H1 (cell line): ENCODE measurements at regions not wholly inside any gene's neighbourhood (a gene's known extent, or its start where the extent isn't known, plus 50 kb on each side); places are given as distances from the start of the nearest gene placed in this dataset.

Source experiments
- CTCF ChIA-PET: fragments of 300-600 bp; sonication (Branson Sonifier 250); formaldehyde crosslinking; loops from one replicate; lab custom pipeline; 2021; ENCODE audit not compliant: partially characterized antibody; lab: Charles Lee
- POLR2A ChIA-PET: fragments of 300-600 bp; sonication (Branson Sonifier 250); formaldehyde crosslinking; loops from one replicate; lab custom pipeline; 2021; ENCODE audit warnings: inconsistent platforms; ENCODE audit not compliant: partially characterized antibody; lab: Charles Lee
- DNase-seq, 2 experiments: peaks; one replicate each; pipeline versions ENCODE4 v3.0.0 to v3.0.0-alpha.2; 2010 to 2022; ENCODE audit warnings: low spot score in 2 of 2, low read depth in 1 of 2, mixed read lengths in 1 of 2
- FAIRE-seq: peaks from 2 replicates; lab custom pipeline; 2011; peaks lifted over from hg19 to GRCh38; lab: Jason Lieb, UNC
- H2AFZ ChIP-seq: 2 replicates; pipeline ENCODE4 v1.8.1; 2012; ENCODE audit warnings: low read length, inconsistent platforms
- H2AK5ac ChIP-seq: 2 replicates; pipeline ENCODE4 v1.6.1; 2013; ENCODE audit warnings: low read depth, low read length
- H2BK120ac ChIP-seq: replicated peaks from 2 replicates; pipeline ENCODE3; 2013; ENCODE audit warnings: low read depth, low read length, inconsistent platforms
- H2BK12ac ChIP-seq: 2 replicates; pipeline ENCODE4 v1.6.1; 2013; ENCODE audit warnings: low read depth, low read length
- H2BK15ac ChIP-seq: 2 replicates; pipeline ENCODE4 v1.6.1; 2013; ENCODE audit warnings: low read length
- H2BK20ac ChIP-seq: 2 replicates; pipeline ENCODE4 v1.6.1; 2013; ENCODE audit warnings: low read length
- H2BK5ac ChIP-seq: 2 replicates; pipeline ENCODE4 v1.6.1; 2013; ENCODE audit warnings: low read depth, low read length
- H3K14ac ChIP-seq: 2 replicates; pipeline ENCODE4 v1.6.1; 2013; ENCODE audit warnings: inconsistent platforms; ENCODE audit not compliant: insufficient read length
- H3K18ac ChIP-seq: 2 replicates; pipeline ENCODE4 v1.6.1; 2013; ENCODE audit warnings: low read length; ENCODE audit errors: extremely low read depth
- H3K23ac ChIP-seq: 2 replicates; pipeline ENCODE4 v1.6.1; 2013; ENCODE audit warnings: inconsistent platforms; ENCODE audit not compliant: insufficient read length
- H3K23me2 ChIP-seq: 2 replicates; pipeline ENCODE4 v1.6.1; 2013; ENCODE audit warnings: low read depth, low read length
- H3K27ac ChIP-seq: 2 replicates; pipeline ENCODE4 v1.6.1; 2011; ENCODE audit warnings: low read depth, low read length, inconsistent platforms
- H3K27me3 ChIP-seq, 4 experiments: replicated peaks in 1 of 4; 1 replicate in 1 of 4; 2 replicates in 3 of 4; pipeline versions ENCODE4 v1.6.1 to v1.8.1; 2011 to 2013; ENCODE audit warnings: low read length in 3 of 4, mild to moderate bottlenecking in 3 of 4, inconsistent platforms in 2 of 4, mixed read lengths in 2 of 4, moderate library complexity in 1 of 4; ENCODE audit not compliant: control insufficient read depth in 3 of 4, insufficient read depth in 3 of 4; ENCODE audit errors: extremely low read depth in 1 of 4
- H3K36me3 ChIP-seq, 4 experiments: 2 replicates each; pipeline versions ENCODE4 v1.6.1 to v1.8.1; 2011 to 2013; ENCODE audit warnings: mild to moderate bottlenecking in 4 of 4, low read length in 3 of 4, moderate library complexity in 2 of 4, control low read depth in 1 of 4, inconsistent platforms in 1 of 4; ENCODE audit not compliant: insufficient read depth in 4 of 4, control insufficient read depth in 2 of 4
- H3K4ac ChIP-seq: replicated peaks from 2 replicates; pipeline ENCODE3; 2013; ENCODE audit warnings: low read length, low read depth, mixed read lengths, inconsistent platforms; ENCODE audit not compliant: insufficient read length
- H3K4me1 ChIP-seq, 4 experiments: replicated peaks in 1 of 4; 1 replicate in 1 of 4; 2 replicates in 3 of 4; pipeline versions ENCODE4 v1.6.1 to v1.8.1; 2011 to 2013; ENCODE audit warnings: low read length in 3 of 4, inconsistent platforms in 2 of 4, mixed read lengths in 1 of 4; ENCODE audit not compliant: insufficient read depth in 4 of 4, control insufficient read depth in 3 of 4
- H3K4me2 ChIP-seq, 2 experiments: 2 replicates each; pipeline versions ENCODE4 v1.6.1 to v1.8.1; 2011 to 2013; ENCODE audit warnings: low read depth in 2 of 2, low read length in 2 of 2, control low read depth in 1 of 2, inconsistent platforms in 1 of 2, mild to moderate bottlenecking in 1 of 2; ENCODE audit not compliant: insufficient read depth in 1 of 2
- H3K4me3 ChIP-seq, 4 experiments: fragments of 200-600, 300-600 bp in 1 of 4; sonication (generic), shearing (Covaris generic), sonication (Bioruptor Twin) in 1 of 4; 2 replicates each; pipeline versions ENCODE4 v1.5.1 to v1.8.1; 2011 to 2016; ENCODE audit warnings: low read length in 4 of 4, low read depth in 3 of 4, control low read depth in 2 of 4, inconsistent platforms in 2 of 4, mild to moderate bottlenecking in 2 of 4, mixed read lengths in 1 of 4, moderate library complexity in 1 of 4; ENCODE audit not compliant: insufficient read depth in 2 of 4; ENCODE audit errors: extremely low read depth in 1 of 4
- H3K56ac ChIP-seq: replicated peaks from 2 replicates; pipeline ENCODE3; 2013; ENCODE audit warnings: low read depth, mild to moderate bottlenecking, mixed read lengths, low read length, inconsistent platforms; ENCODE audit not compliant: insufficient read length
- H3K79me1 ChIP-seq: 2 replicates; pipeline ENCODE4 v1.6.1; 2013; ENCODE audit warnings: low read depth, low read length, control low read depth
- H3K79me2 ChIP-seq, 2 experiments: 2 replicates each; pipeline versions ENCODE4 v1.6.1 to v1.8.1; 2012 to 2013; ENCODE audit warnings: low read length in 2 of 2, mild to moderate bottlenecking in 2 of 2, inconsistent platforms in 1 of 2; ENCODE audit not compliant: insufficient read depth in 2 of 2, control insufficient read depth in 1 of 2
- H3K9ac ChIP-seq, 4 experiments: replicated peaks in 1 of 4; 1 replicate in 1 of 4; 2 replicates in 3 of 4; pipeline versions ENCODE4 v1.6.1 to v1.8.1; 2011 to 2013; ENCODE audit warnings: low read depth in 3 of 4, low read length in 3 of 4, control low read depth in 2 of 4, mild to moderate bottlenecking in 2 of 4, moderate library complexity in 2 of 4, inconsistent platforms in 1 of 4; ENCODE audit errors: extremely low read depth in 1 of 4
- H3K9me3 ChIP-seq, 2 experiments: 2 replicates each; pipeline versions ENCODE4 v1.6.1 to v1.8.1; 2012 to 2013; ENCODE audit warnings: mild to moderate bottlenecking in 2 of 2, moderate library complexity in 2 of 2, control low read depth in 1 of 2, inconsistent platforms in 1 of 2, low read depth in 1 of 2, low read length in 1 of 2, mixed read lengths in 1 of 2; ENCODE audit not compliant: insufficient read depth in 2 of 2
- H4K20me1 ChIP-seq, 2 experiments: replicated peaks in 1 of 2; 2 replicates each; pipeline versions ENCODE3 to v1.8.1; 2011 to 2013; ENCODE audit warnings: inconsistent platforms in 2 of 2, low read length in 2 of 2, mild to moderate bottlenecking in 1 of 2; ENCODE audit not compliant: insufficient read depth in 2 of 2, control insufficient read depth in 1 of 2
- H4K5ac ChIP-seq: 2 replicates; pipeline ENCODE4 v1.6.1; 2013; ENCODE audit warnings: low read length, low read depth, mixed read lengths, inconsistent platforms; ENCODE audit not compliant: insufficient read length
- H4K8ac ChIP-seq: 2 replicates; pipeline ENCODE4 v1.8.0; 2013; ENCODE audit warnings: mild to moderate bottlenecking, moderate library complexity, low read length, inconsistent platforms; ENCODE audit not compliant: insufficient read depth; ENCODE audit errors: extremely low read depth
- H4K91ac ChIP-seq: replicated peaks from 2 replicates; pipeline ENCODE3; 2013; ENCODE audit warnings: low read length, mixed read lengths, inconsistent platforms; ENCODE audit not compliant: insufficient read length
- BACH1 ChIP-seq: IDR thresholded peaks from 2 replicates; pipeline ENCODE4 v1.6.1; 2012; ENCODE audit warnings: low read length, improper control_type of control experiment
- CTBP2 ChIP-seq: IDR thresholded peaks from 2 replicates; pipeline ENCODE4 v1.7.0; 2011; ENCODE audit warnings: borderline replicate concordance, mild to moderate bottlenecking, moderate library complexity, mixed read lengths, low read length; ENCODE audit not compliant: insufficient read depth, insufficient read length
- CTCF ChIP-seq, 3 experiments: IDR thresholded peaks; 1 replicate in 2 of 3; 2 replicates in 1 of 3; pipeline versions ENCODE4 v1.5.1 to v1.6.1; 2011; ENCODE audit warnings: low read length in 3 of 3, mild to moderate bottlenecking in 3 of 3, inconsistent platforms in 2 of 3, low read depth in 1 of 3, moderate library complexity in 1 of 3; ENCODE audit not compliant: insufficient read depth in 1 of 3; ENCODE audit errors: control extremely low read depth in 1 of 3
- RAD21 ChIP-seq, 2 experiments: IDR thresholded peaks in 1 of 2; conservative IDR thresholded peaks in 1 of 2; 2 replicates each; pipeline ENCODE4 v1.6.1; 2011; ENCODE audit warnings: low read depth in 2 of 2, low read length in 2 of 2, improper control_type of control experiment in 1 of 2, inconsistent platforms in 1 of 2, mild to moderate bottlenecking in 1 of 2, moderate library complexity in 1 of 2
- RXRA ChIP-seq: IDR thresholded peaks from 2 replicates; pipeline ENCODE4 v1.6.1; 2011; ENCODE audit warnings: low read depth, mild to moderate bottlenecking, low read length, moderate library complexity; ENCODE audit not compliant: insufficient read depth
- SIX5 ChIP-seq: IDR thresholded peaks from 2 replicates; pipeline ENCODE4 v1.6.1; 2011; ENCODE audit warnings: mild to moderate bottlenecking, low read depth, low read length
- WGBS, 2 experiments: shearing (Covaris generic) in 1 of 2; methylation state at CpG; one replicate each; pipeline versions ENCODE4 v1.1.6 to v1.1.7; 2013 to 2015; ENCODE audit warnings: low lambda C conversion rate in 2 of 2, mixed read lengths in 2 of 2, inconsistent platforms in 1 of 2, low coverage in 1 of 2, missing lambda C conversion rate in 1 of 2; ENCODE audit not compliant: insufficient replicate concordance in 2 of 2, insufficient coverage in 1 of 2, insufficient read length in 1 of 2; ENCODE audit errors: extremely low coverage in 1 of 2, missing lambda C conversion rate in 1 of 2; 5-methylcytosine and 5-hydroxymethylcytosine counted together

GRCh38 chr17:34527908-34528470 lies 51.4 kb upstream of the TMEM132E start:
- no peak overlapping the region for H2AFZ ChIP-seq
- H3K9ac ChIP-seq, result no peak overlapping the region

More at GRCh38 chr17:34527908-34528470, 51.4 kb upstream of the TMEM132E start:
- H2AK5ac ChIP-seq, result no peak overlapping the region
- peaks cover 0 to 3% (median 0%) of the 10 kb centered on the region in 4 experiments; a peak in 1 of 7 replicates for H3K4me1 ChIP-seq
- H3K27ac ChIP-seq, result no peak overlapping the region
- no peak overlapping the region for H3K56ac ChIP-seq
- WGBS, 2 experiments, result 65% methylated on average over 13 of the region's 13 CpGs; no CpG with 5 or more reads in 1 of the 2 experiments
- FAIRE-seq (peak; percentile 69), DNase-seq (peak in 1 of 2 experiments; percentile 67)
- TF ChIP-seq BACH1 (no peak), CTCF (IDR thresholded peaks at IDR 0.05; ENCODE audit: control extremely low read depth in 1 of 3, insufficient read depth in 1 of 3, low read depth in 1 of 3, low read length in 3 of 3) (peak; percentile 71 to 81 (median 74)), SIX5 (no peak), RAD21 (IDR thresholded peaks at IDR 0.05 in 1 of 2, conservative IDR thresholded peaks at IDR 0.05 in 1 of 2; ENCODE audit: low read depth in 2 of 2, low read length in 2 of 2) (peak; percentile 47 to 60; a peak in 3 of 4 replicates), RXRA (no peak), CTBP2 (no peak)
- no peak overlapping the region for H4K8ac ChIP-seq
- H3K27me3 ChIP-seq, result no peaks in the 10 kb centered on the region; a peak in 1 of 7 replicates
- H2BK15ac ChIP-seq, result peak overlapping the region; percentile 85; the same call in 1 of the 2 replicates
- ChIA-PET POLR2A (no interaction called here), CTCF (interaction anchor here (0.9 to 5.7 kb wide), 29 partner anchors 8 to 364 kb away, joined by 3 to 46 read pairs (median 4); no protein-coding TSS in a partner anchor)
- no peak overlapping the region for H3K23ac ChIP-seq
- no peak overlapping the region for H3K14ac ChIP-seq
- no peak overlapping the region for H2BK12ac ChIP-seq
- no peak overlapping the region for H4K91ac ChIP-seq
- H3K9me3 ChIP-seq, result no peaks in the 10 kb centered on the region
- H4K5ac ChIP-seq, result no peak overlapping the region
- no peak overlapping the region for H3K4me3 ChIP-seq
- no peak overlapping the region for H2BK120ac ChIP-seq
- no peaks in the 10 kb centered on the region for H3K79me2 ChIP-seq
- no peaks in the 10 kb centered on the region for H3K23me2 ChIP-seq
- H2BK5ac ChIP-seq, result no peak overlapping the region
- H3K4ac ChIP-seq, result no peak overlapping the region
- no peaks in the 10 kb centered on the region for H3K36me3 ChIP-seq
- H3K4me2 ChIP-seq, result no peak overlapping the region
- H3K79me1 ChIP-seq, result no peaks in the 10 kb centered on the region
- H4K20me1 ChIP-seq, result no peaks in the 10 kb centered on the region
- no peak overlapping the region for H3K18ac ChIP-seq
- H2BK20ac ChIP-seq, result no peak overlapping the region
